ENCODE measurements at regions not wholly inside any gene's neighbourhood (a gene's known extent, or its start where the extent isn't known, plus 50 kb on each side); places are given as distances from the start of the nearest gene placed in this dataset.
"Not testable (repeated sequence)": the region's sequence is repeated elsewhere in the genome, so short reads cannot be mapped to it uniquely, and the experiment has no call there.

DNA sequence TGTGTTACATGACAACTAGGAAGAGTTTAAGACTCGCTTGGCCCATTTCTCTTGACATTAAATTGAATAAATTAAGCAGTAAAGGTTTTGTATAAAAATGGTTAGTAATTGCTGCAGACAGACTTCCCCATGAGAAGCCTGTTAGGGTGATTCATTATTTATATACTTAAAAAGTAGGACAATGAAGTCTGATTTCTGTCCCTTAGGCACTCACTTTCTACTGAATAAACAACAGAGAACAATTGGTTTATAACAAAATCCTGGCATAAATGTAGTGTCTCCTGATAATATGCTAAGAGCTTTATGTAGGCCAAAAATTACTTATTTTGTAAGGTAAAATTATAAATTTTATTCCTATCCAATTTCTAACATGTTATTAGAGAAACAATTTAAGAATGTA is 2138.5 kb upstream of the PCDH20 start:
- no peak for DNase-seq

DNA sequence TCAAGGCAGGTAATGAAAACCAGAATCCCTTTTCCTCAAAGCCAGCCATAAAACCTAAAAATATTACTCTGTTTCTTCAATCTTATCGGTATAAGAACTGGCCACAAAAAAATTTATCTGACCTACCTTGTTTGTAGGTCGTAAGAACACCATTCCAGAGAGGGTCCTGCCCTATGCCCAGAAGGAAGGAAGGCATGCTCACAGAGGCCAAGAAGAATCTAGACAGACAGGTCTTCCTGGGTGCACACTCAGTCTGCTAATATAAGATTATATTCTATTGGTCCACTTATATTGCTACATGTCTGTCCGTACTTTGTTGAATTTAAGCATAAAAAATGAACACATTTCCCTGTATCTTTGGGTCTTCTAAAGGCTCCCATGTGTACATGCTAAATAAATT is 2136.1 kb upstream of the PCDH20 start:
- no peak for DNase-seq

DNA sequence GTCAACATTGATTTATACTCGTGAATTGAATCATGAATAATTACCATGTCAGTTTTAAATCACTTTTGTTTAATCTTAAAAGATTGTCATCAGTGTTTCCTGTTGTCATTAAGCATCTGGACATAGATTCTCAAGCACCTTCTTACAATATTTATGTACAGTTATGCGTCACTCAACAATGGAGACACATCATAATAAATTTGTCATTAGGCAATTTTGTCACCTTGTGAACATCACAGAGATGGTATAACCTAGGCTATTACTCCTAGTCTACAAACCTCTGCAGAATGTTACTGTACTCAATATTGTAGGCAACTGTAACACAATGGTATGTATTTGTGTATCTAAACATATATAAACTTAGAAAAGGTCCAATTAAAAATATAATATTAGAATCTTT is 2130.9 kb upstream of the PCDH20 start:
- DNase-seq = no peak

DNA sequence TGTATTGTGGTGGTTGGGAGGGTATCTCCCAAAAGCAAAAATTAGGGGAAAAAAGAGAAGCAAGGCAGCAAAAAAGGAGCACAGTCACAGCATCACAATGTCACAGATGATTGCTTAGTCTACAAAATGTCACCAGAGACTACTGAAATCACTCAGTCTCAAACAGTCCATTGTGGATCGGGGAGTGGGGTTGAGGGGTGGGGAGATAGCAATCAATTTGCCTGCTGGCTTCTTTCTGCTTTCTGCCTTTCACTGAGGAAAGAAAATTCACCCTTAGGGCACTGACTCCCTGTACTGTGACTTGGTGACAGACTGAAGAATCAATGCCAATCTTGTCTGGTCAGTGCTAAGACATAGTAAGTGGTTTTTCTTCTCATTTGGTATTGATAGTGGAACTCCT is 2127.1 kb upstream of the PCDH20 start:
- no peak for DNase-seq

DNA sequence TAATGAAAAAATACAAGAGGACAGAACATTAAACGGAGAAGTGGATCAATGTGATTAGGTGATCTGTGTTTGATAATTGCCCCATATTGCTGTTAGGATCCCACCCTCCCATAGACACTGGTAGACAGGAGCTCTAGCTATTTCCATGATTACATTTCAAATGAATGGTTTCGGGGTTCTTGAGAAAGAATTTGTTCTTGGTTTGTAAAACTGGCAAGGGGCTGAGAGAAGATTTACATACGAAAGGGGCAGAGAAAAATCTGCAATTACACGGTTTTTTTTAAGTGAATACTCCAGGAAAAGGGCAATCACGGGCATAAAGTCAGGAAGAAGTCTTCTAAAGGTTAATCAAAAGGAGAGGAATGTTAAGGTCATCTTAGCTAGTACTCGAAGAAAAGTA is 2125.7 kb upstream of the PCDH20 start:
- DNase-seq = no peak

DNA sequence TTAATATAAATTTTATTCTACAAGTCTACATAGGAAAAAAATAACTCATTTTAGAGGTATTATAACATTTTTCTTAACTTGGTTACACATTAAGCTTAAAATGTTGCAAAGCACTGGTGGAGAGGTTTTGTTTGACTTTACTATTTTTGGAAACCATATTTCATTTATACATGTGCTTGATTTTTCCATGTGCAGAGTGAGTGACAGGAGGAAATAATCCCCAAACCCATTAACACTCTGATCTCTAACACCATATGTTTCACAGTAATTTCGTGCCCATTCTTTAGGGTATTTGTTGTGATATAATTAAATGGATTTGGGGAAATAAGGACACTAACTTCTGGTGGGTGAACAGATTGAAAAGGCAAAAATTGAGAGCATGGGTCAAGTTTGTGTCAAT is 2124.4 kb upstream of the PCDH20 start:
- DNase-seq = no peak

DNA sequence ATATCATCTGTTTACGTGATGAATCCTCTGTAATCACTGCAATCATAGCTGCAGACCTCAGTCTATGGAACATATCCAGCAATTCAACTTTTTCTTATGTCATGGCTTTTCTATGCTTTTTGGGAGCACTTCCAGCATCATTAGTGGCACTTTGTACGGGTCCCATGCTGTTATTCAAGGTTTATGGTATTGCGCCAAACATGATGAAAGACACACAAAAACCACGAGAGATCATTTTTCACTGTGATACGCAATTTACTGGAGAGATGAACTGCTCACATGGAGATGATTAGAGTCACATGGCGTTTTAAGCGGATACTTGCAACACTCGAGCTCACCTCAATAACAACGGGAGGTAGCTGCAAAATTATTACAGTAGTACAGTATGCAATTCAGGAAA is 2101.7 kb upstream of the PCDH20 start:
- no peak for DNase-seq

DNA sequence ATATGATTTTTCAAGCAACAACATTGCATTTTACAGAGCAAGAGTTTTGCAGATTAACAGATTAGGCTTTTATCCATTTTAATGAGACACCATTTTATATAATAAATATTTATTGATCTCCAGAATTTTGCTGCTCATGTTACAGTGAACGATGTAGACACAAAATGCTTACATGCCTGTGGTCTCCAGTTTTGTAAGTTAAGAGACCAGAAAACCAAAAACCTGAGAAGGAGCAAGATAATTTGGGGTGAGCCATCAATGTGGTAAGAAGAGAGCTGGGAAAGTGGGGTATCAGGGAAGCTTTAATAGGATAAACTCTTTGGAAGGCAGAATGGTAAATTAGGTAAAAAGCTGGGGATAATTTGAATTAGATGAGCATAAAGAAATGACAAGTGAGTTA is 2100.5 kb upstream of the PCDH20 start:
- DNase-seq = no peak

DNA sequence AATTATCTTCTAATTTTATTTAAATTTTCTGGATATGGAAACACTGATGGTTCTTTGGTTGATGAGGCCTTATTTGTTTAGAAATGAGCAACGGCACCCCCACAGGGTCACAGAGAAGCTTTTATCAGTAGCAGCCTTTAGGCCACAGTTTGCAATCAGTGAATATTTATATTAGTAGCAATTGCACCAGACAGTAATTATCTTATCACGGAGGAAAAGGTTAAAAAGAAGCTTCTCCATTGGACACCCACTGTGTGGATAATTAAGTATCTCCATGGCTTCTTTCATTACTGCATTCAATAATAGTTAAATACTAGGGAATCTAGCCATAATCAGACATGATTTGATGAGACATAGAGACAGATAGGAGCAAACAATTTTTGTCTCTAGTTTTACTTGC is 2099.2 kb upstream of the PCDH20 start:
- DNase-seq = no peak

DNA sequence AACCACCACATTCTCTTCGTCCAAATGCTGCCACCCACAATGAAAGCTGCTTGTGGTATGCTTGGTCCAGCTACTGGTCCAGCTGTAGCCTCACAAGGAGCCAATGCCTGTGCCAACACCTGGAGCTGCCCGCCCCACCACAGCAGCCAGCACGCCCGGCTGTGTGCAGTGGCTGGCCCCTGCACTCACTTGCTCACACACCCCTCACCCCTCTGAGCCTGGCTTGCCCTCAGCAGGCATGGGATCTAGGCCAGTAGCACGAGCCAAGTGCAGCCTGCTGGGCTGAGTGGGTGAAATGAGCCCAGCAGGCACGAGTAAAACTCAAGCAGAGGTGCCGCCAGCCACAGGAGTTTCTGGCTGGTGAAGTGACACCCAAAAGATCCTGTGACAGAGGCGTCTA is 2096.4 kb upstream of the PCDH20 start:
- DNase-seq = no peak

DNA sequence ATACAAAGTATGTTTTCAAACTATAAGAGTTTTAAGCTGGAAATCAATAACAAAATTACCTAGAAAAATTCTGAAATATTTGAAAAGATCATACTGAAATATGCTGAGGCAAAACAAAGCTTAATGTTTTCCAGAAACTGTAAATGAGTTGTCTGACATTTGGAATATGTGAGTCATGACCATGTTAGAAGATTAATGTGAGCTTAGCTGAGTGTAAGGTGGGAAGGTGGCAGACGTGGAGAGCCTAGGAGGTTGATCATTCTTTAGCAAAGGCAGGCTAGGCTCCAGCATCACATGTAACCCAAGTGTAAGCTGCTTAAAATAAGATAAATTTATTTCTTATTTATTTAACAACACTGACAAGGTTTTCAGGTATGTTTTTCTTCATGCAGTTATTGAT is 2086.1 kb upstream of the PCDH20 start:
- DNase-seq = no peak

DNA sequence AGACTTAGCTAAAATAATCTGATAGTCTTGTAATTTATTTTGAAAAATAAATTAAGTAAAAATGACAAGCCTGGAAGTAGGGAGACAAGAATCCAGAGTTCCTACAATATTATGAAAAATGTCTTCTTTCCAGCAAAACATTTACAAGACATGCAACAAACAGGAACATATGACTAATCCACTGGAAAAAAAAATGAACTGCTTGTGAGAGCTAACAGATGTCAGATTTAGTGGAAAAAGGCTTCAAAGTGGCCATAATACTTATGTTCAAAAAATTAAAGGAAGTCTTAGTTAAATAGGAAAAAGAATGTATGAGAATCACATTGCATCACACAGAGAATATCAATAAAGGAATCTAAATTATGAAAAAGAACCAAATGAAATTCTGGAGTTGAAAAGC is 2082.0 kb upstream of the PCDH20 start:
- no peak for DNase-seq

DNA sequence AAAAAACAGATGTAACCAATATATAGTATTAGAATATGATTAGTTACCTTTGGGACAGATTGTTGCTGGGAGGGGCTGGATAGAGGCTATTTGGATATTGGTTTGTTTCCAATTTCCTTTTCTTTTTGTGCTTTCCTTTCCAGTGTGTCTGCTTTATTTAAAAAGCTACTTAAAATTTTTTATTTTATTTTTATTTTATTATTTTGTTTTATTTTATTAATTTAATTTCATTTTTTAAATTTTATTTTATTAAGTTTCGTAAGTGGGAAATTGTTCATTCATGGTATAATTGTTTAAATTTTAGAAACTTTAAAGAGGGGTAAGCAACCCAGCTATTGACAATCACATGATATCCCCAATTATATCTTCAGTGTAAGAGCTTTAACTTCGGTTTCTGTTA is 2077.0 kb upstream of the PCDH20 start:
- no peak for DNase-seq

DNA sequence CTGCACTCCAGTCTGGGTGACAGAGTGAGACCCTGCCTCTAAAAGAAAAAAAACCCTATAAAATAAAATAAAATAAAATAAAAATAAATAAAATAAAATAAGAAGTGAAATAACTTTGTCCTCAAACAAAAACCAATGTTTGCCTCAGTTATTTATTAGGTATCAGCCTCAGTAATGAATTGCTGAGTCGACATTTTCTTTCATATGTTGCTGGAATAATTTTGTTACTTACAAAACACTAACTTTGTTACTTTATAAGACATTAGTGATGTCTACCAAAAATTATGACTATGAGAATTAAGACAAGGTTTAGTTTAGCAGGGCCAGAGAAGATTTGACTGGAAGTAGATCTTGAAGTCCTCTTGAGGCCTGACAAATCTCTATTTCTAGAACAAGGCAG is 2074.5 kb upstream of the PCDH20 start:
- no peak for DNase-seq

DNA sequence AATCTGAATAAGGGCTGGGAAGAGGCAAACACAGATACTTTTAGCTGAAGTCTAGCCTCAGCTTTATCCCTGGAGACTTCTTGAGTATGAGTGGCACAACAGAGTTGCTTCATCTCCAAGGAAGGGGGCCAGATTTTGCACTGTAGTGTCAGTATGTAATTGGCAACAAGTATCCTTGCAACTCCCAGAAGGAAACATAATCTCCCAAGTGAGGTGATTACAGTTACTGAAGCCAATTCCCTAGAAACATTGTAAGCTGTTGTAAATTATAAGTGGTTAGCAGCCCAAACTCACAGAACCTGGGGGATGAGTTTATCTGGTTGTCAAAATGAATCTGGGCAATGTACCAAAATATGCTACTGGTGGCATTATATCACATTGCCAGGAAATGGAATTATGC is 2065.7 kb upstream of the PCDH20 start:
- no peak for DNase-seq

DNA sequence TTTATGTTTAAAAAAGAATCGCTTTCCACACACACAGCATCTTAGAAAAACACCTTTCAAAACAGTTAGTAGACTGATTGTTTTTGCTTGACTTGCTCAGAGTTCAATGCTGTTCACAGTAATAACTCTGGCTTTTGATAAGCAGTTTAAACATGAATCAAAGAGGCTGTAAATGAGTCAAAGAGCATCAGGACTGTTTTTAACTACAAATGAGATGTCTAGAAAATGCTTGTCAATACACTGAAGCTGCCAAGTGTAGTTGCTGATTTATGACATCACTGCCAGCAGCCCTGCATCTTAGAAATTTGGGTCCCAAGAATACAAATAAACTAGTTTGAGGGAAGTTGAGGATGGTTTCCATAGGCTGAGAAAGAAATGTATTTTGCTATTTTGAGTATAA is 2057.1 kb upstream of the PCDH20 start:
- no peak for DNase-seq

DNA sequence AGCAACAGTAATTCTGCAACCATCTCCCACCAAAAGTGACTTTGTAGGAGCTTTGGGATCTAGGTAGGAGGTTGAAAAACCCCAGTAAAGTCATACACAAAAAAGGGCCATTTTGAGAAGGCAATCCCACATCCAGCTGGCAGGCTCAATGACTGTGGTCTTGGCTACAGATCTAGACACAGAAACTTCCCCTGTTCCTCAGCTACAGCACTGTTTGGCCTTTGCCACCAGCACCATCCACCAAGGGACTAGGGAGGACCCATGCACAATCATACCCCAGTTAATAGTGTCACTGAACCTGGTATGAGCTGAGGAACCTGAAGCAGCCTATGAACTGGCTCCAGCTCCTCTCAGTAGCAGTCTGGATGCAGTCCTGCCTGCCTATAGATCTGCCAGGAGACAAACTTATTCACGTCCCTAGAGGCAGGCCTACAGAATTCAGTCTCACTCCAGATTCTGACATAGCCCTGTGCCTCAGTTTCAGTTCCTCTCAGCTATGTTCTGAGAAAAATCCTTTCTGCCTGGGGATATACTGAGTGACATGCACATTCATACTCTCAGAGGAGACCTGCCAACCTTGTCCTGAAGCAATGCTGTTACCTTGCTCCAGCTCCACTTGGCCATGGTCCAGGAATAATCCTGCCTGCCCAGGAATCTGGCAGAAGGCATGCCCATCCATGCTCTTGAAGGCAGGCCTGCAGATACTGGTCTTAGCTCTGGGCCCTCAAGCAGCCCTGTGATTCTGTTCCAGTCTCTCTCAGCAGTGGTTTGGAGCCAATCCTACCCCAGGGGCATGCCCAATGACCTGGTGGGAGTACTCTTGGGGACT is 2048.3 kb upstream of the PCDH20 start:
- DNase-seq = no peak

DNA sequence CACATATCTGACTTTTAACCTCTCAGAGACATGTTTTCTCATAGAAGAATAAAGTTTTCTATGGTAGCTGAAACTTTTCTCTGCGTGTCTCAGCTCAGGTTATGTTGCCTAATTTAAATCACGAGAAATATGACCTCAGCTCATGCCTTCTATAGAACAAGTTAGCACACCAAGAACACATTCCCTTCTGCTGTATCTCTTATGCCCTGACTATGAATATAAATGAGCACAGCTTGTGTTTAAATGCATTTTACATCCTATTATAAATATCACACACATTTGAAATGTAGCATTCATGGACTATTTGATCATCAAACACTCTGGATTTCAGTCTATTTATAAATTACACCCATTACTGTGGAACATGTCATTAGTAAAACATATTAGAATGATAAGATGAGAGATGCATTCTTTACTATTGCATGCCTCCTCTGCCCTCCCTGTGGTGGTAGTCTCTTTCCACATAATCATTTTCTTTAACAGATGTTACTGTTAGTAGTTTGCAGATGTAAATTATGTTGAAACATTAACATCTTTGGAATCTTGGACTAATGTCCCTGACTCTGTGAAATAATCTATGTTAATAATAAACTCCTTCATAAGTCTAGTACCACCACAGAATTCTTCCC is 2044.9 kb upstream of the PCDH20 start:
- no peak for DNase-seq

DNA sequence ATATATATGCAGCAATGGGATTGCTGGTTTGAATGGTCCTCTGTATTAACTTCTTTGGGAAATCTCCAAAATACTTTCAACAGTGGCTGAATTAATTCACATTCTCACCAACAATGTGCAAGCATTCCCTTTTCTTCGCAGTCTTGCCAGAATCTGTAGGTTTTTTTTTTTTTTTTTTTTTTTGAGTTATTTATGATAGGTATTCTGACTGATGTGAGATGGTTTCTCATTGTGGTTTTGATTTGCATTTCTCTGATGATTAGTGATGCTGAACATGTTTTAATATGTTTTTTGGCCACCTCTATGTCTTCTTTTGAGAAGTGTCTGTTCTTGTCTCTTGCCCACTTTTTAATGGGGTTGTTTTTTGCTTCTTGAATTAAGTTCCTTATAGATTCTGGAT is 2041.5 kb upstream of the PCDH20 start:
- DNase-seq = no peak

DNA sequence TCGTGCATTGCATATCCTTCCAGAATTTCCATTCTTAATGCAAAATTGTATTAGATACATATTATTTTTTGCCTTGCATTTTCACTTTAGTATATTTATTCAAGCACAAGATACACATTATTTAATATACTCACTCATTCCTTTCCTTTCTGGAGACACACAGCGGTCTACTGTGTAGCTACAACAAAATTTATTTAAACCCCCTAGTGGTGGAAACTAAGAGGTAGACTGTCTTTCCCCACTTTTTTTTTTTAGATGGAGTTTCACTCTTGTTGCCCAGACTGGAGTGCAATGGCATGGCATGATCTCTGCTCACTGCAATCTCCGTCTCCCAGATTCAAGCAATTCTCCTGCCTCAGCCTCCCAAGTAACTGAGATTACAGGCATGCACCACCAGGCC is 2040.3 kb upstream of the PCDH20 start:
- no peak for DNase-seq

DNA sequence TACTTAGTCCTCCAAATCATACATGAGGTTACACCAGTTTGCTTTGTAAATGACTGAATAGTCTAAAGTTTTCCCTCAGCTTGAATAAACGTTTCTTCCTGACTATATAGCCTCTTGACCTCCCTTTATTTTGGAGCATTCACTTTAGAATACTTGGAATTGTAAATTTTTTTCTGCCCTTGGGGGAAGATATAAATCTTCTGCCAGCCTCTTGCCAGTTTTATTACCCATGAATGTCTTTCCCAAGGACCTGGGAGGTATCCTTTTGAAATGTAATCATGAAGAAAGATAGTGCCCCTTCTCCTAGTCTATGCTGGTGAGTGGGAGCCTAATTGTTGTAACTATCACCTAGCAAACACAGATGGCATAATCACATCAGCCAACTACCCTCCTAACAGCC is 2033.9 kb upstream of the PCDH20 start:
- DNase-seq = no peak

DNA sequence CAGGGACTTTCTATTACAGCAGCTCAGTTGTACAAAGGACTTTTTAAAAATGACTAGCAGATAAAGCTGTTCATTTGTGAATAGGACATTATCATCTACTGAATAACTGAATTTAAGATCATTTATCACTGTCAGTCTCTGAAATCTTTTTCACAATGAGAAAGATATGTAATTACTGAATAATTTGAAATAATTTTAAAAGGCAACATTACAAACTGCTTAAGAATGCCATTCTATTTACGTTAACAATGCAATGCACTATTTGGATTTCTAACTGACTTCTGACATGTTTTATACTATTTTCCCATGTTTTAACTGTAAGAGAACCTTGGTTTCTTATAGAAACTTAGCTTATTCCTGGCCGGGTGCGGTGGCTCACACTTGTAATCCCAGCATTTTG is 2033.0 kb upstream of the PCDH20 start:
- DNase-seq = no peak

DNA sequence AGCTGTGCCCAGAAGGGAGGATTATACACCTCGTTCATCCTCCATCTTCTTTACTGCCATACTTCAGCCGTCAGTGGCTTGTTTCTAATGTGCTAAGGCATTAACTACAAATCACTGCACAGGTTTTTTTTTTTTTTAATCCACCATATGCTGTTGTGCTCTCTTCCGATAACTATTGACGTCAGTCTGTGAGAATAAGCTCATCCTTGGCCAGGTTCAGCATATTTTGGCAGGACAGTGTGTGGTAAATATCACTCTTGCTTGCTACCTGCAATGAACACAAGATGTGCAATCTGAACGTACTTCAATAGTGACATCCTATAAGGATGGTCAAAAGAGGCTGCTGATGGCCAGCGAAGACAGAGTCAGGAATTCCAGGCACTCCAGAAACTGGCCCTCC is 2030.7 kb upstream of the PCDH20 start:
- DNase-seq = no peak

DNA sequence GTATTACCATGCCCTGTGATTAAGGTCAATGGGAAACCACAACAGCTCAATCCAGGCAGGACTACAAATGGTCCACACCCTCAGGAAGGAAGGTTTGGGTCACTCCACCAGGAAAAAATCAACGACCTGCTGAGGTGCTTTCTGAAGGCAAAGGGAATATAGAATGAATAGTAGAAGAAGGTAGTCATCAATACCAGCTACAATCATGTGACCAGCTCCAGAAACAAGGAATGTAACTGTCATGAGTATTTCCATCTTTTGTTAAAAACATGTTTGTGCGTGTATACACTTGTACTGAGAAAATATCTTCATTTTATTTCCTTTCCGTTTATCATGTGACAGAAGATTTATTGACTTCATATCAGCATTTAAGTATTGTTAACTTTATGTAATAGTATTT is 2028.6 kb upstream of the PCDH20 start:
- not testable (repeated sequence) for DNase-seq

DNA sequence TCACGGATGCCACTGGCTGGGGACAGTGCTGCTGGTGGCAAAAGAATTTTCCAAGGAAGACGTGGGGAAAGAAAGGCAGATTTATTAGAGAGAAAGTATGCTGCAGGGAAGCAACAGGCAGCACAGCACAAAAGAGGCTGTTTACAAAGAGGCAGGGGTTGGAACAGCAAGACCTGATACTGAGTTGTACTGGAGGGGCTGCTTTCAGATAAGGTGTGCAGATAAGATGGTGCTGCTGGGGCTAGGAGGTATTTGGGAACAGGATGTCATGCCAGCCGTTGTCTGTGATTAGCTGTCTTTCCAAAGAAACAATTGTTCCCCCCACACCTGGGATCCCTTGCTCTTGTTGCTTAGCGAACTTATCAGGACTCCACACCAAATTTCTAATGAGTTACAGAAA is 2023.3 kb upstream of the PCDH20 start:
- no peak for DNase-seq
